BE2C (cell line): ENCODE measurements at regions not wholly inside any gene's neighbourhood (a gene's known extent, or its start where the extent isn't known, plus 50 kb on each side); places are given as distances from the start of the nearest gene placed in this dataset.
"Not testable (repeated sequence)": the region's sequence is repeated elsewhere in the genome, so short reads cannot be mapped to it uniquely, and the experiment has no call there.

Experiments
- DNase-seq: peaks from one replicate; pipeline ENCODE4 v3.0.0-alpha.2; 2020
- H3K27me3 ChIP-seq: fragments of 250-450 bp; sonication (Bioruptor Pico); 2 replicates; pipeline ENCODE4 v1.5.1; 2020; ENCODE audit warnings: mild to moderate bottlenecking
- H3K36me3 ChIP-seq: fragments of 250-450 bp; sonication (Bioruptor Pico); 2 replicates; pipeline ENCODE4 v1.5.1; 2020; ENCODE audit warnings: mild to moderate bottlenecking
- H3K4me1 ChIP-seq: fragments of 250-450 bp; sonication (Bioruptor Pico); 2 replicates; pipeline ENCODE4 v1.5.1; 2020
- H3K4me3 ChIP-seq: 2 replicates; pipeline ENCODE4 v1.5.1; 2011; ENCODE audit warnings: low read depth, low read length
- H3K9me3 ChIP-seq: fragments of 250-450 bp; sonication (Bioruptor Pico); 2 replicates; pipeline ENCODE4 v1.5.1; 2020

GRCh38 chr9:42306625-42307024 is 123.2 kb downstream of the SPATA31A6 start:
- not testable (repeated sequence) for H3K4me1 ChIP-seq, H3K4me3 ChIP-seq, H3K36me3 ChIP-seq, H3K27me3 ChIP-seq, DNase-seq, H3K9me3 ChIP-seq

- H3K4me3 ChIP-seq, H3K9me3 ChIP-seq, H3K4me1 ChIP-seq, H3K27me3 ChIP-seq, DNase-seq, H3K36me3 ChIP-seq: not testable (repeated sequence)
Observed at GRCh38 chr9:42307449-42307848, 124.0 kb downstream of the SPATA31A6 start.

- H3K27me3 ChIP-seq, H3K9me3 ChIP-seq, DNase-seq, H3K4me3 ChIP-seq, H3K36me3 ChIP-seq, H3K4me1 ChIP-seq: not testable (repeated sequence)
Observed at GRCh38 chr9:42310972-42311371, 127.5 kb downstream of the SPATA31A6 start.

GRCh38 chr9:42316026-42316425 is 132.6 kb downstream of the SPATA31A6 start:
- H3K4me3 ChIP-seq, H3K4me1 ChIP-seq, DNase-seq, H3K36me3 ChIP-seq, H3K27me3 ChIP-seq, H3K9me3 ChIP-seq: not testable (repeated sequence)

- not testable (repeated sequence) for H3K4me3 ChIP-seq, H3K4me1 ChIP-seq, H3K9me3 ChIP-seq, H3K36me3 ChIP-seq, DNase-seq, H3K27me3 ChIP-seq
Observed at GRCh38 chr9:42317677-42318076, 134.2 kb downstream of the SPATA31A6 start.

- H3K9me3 ChIP-seq, DNase-seq, H3K27me3 ChIP-seq, H3K36me3 ChIP-seq, H3K4me1 ChIP-seq, H3K4me3 ChIP-seq: not testable (repeated sequence)
Observed at GRCh38 chr9:42323084-42323809, 139.8 kb downstream of the SPATA31A6 start.

GRCh38 chr9:42325142-42325541 is 141.7 kb downstream of the SPATA31A6 start:
- not testable (repeated sequence) for H3K4me1 ChIP-seq, H3K4me3 ChIP-seq, H3K27me3 ChIP-seq, DNase-seq, H3K36me3 ChIP-seq, H3K9me3 ChIP-seq

GRCh38 chr9:42325561-42325960 is 142.1 kb downstream of the SPATA31A6 start:
- not testable (repeated sequence) for H3K9me3 ChIP-seq, H3K4me1 ChIP-seq, H3K27me3 ChIP-seq, H3K36me3 ChIP-seq, DNase-seq, H3K4me3 ChIP-seq

- not testable (repeated sequence) for DNase-seq, H3K4me1 ChIP-seq, H3K4me3 ChIP-seq, H3K36me3 ChIP-seq, H3K9me3 ChIP-seq, H3K27me3 ChIP-seq
Observed at GRCh38 chr9:42326482-42326881, 143.0 kb downstream of the SPATA31A6 start.

- H3K4me3 ChIP-seq, DNase-seq, H3K4me1 ChIP-seq, H3K9me3 ChIP-seq, H3K27me3 ChIP-seq, H3K36me3 ChIP-seq: not testable (repeated sequence)
Observed at GRCh38 chr9:42335342-42335741, 151.9 kb downstream of the SPATA31A6 start.

GRCh38 chr9:42335984-42336657 is 152.7 kb downstream of the SPATA31A6 start:
- H3K4me3 ChIP-seq, H3K4me1 ChIP-seq, H3K36me3 ChIP-seq, H3K9me3 ChIP-seq, H3K27me3 ChIP-seq, DNase-seq: not testable (repeated sequence)

- H3K4me3 ChIP-seq, H3K27me3 ChIP-seq, DNase-seq, H3K36me3 ChIP-seq, H3K9me3 ChIP-seq, H3K4me1 ChIP-seq: not testable (repeated sequence)
Observed at GRCh38 chr9:42338275-42338674, 154.8 kb downstream of the SPATA31A6 start.

- not testable (repeated sequence) for DNase-seq, H3K9me3 ChIP-seq, H3K4me1 ChIP-seq, H3K4me3 ChIP-seq, H3K36me3 ChIP-seq, H3K27me3 ChIP-seq
Observed at GRCh38 chr9:42339671-42340434, 156.4 kb downstream of the SPATA31A6 start.

- H3K9me3 ChIP-seq, H3K36me3 ChIP-seq, H3K4me3 ChIP-seq, H3K4me1 ChIP-seq, H3K27me3 ChIP-seq, DNase-seq: not testable (repeated sequence)
Observed at GRCh38 chr9:42340435-42340723, 156.9 kb downstream of the SPATA31A6 start.

- not testable (repeated sequence) for H3K9me3 ChIP-seq, H3K4me1 ChIP-seq, H3K4me3 ChIP-seq, H3K36me3 ChIP-seq, H3K27me3 ChIP-seq, DNase-seq
Observed at GRCh38 chr9:42341860-42342259, 158.4 kb downstream of the SPATA31A6 start.

GRCh38 chr9:42342297-42342696 is 158.8 kb downstream of the SPATA31A6 start:
- H3K9me3 ChIP-seq, H3K36me3 ChIP-seq, H3K4me3 ChIP-seq: not testable (repeated sequence)

More at GRCh38 chr9:42342297-42342696, 158.8 kb downstream of the SPATA31A6 start:
- not testable (repeated sequence) for H3K4me1 ChIP-seq, DNase-seq, H3K27me3 ChIP-seq
